Type B pancreatic cell (in vitro differentiated cells): ENCODE measurements at regions not wholly inside any gene's neighbourhood (a gene's known extent, or its start where the extent isn't known, plus 50 kb on each side); places are given as distances from the start of the nearest gene placed in this dataset.

Experiments used
- DNase-seq: peaks from one replicate; pipeline ENCODE4 v3.0.0; 2021; ENCODE audit warnings: mixed read lengths; ENCODE audit not compliant: unreplicated experiment; ENCODE audit errors: extremely low spot score
- H3K27ac Mint-ChIP-seq: 2 replicates; pipeline ENCODE4 v1.8.0; 2021; ENCODE audit warnings: mild to moderate bottlenecking, mixed read lengths
- H3K27me3 Mint-ChIP-seq: 2 replicates; pipeline ENCODE4 v1.8.0; 2021; ENCODE audit warnings: mixed read lengths
- H3K36me3 Mint-ChIP-seq: 2 replicates; pipeline ENCODE4 v1.8.0; 2021; ENCODE audit warnings: mixed read lengths
- H3K4me1 Mint-ChIP-seq: one replicate; pipeline ENCODE4 v1.8.0; 2021; ENCODE audit warnings: mixed read lengths; ENCODE audit not compliant: unreplicated experiment
- H3K4me3 Mint-ChIP-seq: 2 replicates; pipeline ENCODE4 v1.8.0; 2021; ENCODE audit warnings: mild to moderate bottlenecking, mixed read lengths
- H3K9me3 Mint-ChIP-seq: 2 replicates; pipeline ENCODE4 v1.8.0; 2021; ENCODE audit warnings: mixed read lengths
- CTCF ChIP-seq: fragments of 200-600 bp; sonication (generic); conservative IDR thresholded peaks from 2 replicates; pipeline ENCODE4 v1.5.0; 2021; ENCODE audit warnings: antibody characterized with exemption, mild to moderate bottlenecking

- TF ChIP-seq CTCF, result no peak
- no peak overlapping the region for H3K27ac Mint-ChIP-seq
- H3K36me3 Mint-ChIP-seq, result no peaks in the 10 kb centered on the region
- no peak for DNase-seq
- H3K4me1 Mint-ChIP-seq, result no peaks in the 10 kb centered on the region
- no peaks in the 10 kb centered on the region for H3K9me3 Mint-ChIP-seq
- H3K27me3 Mint-ChIP-seq, result peaks cover 9% of the 10 kb centered on the region
- no peak overlapping the region for H3K4me3 Mint-ChIP-seq
These were observed 184.2 kb upstream of the ZEB2 start for GRCh38 chr2:144703852-144704708.

GRCh38 chr2:144702051-144702450, 182.1 kb upstream of the ZEB2 start:
- Mint-ChIP-seq H3K36me3 (no peaks in the 10 kb centered on the region), H3K27ac (no peak overlapping the region), H3K27me3 (no peaks in the 10 kb centered on the region), H3K4me1 (no peaks in the 10 kb centered on the region), H3K4me3 (no peak overlapping the region), H3K9me3 (peaks cover 2% of the 10 kb centered on the region)
- no peak for TF ChIP-seq CTCF
- DNase-seq, result no peak

- Mint-ChIP-seq H3K4me1 (no peaks in the 10 kb centered on the region), H3K9me3 (peaks cover 3% of the 10 kb centered on the region), H3K27me3 (no peaks in the 10 kb centered on the region), H3K4me3 (no peak overlapping the region), H3K27ac (no peak overlapping the region), H3K36me3 (no peaks in the 10 kb centered on the region)
- DNase-seq, result no peak
- no peak for TF ChIP-seq CTCF
These were observed 181.3 kb upstream of the ZEB2 start for GRCh38 chr2:144701259-144701658.

- peaks cover 3% of the 10 kb centered on the region for H3K9me3 Mint-ChIP-seq
- H3K27ac Mint-ChIP-seq, result no peak overlapping the region
- H3K36me3 Mint-ChIP-seq, result no peaks in the 10 kb centered on the region
- no peak for TF ChIP-seq CTCF
- peaks cover 9% of the 10 kb centered on the region for H3K4me1 Mint-ChIP-seq
- DNase-seq, result no peak
- H3K4me3 Mint-ChIP-seq, result no peak overlapping the region
- H3K27me3 Mint-ChIP-seq, result no peaks in the 10 kb centered on the region
These were observed 178.2 kb upstream of the ZEB2 start for GRCh38 chr2:144698156-144698555.

- peaks cover 9% of the 10 kb centered on the region for H3K4me1 Mint-ChIP-seq
- peaks cover 3% of the 10 kb centered on the region for H3K9me3 Mint-ChIP-seq
- H3K4me3 Mint-ChIP-seq, result no peak overlapping the region
- no peak for TF ChIP-seq CTCF
- DNase-seq, result no peak
- H3K36me3 Mint-ChIP-seq, result no peaks in the 10 kb centered on the region
- no peaks in the 10 kb centered on the region for H3K27me3 Mint-ChIP-seq
- H3K27ac Mint-ChIP-seq, result no peak overlapping the region
These were observed 175.7 kb upstream of the ZEB2 start for GRCh38 chr2:144695657-144696056.
